Loucy (cell line): ENCODE measurements at regions not wholly inside any gene's neighbourhood (a gene's known extent, or its start where the extent isn't known, plus 50 kb on each side); places are given as distances from the start of the nearest gene placed in this dataset.

Experiments
- CTCF ChIP-seq: fragments of 200-600 bp; sonication (generic); conservative IDR thresholded peaks from 2 replicates; pipeline ENCODE4 v1.5.1; 2014; ENCODE audit warnings: mild to moderate bottlenecking, antibody characterized with exemption, low read length
- EZH2phosphoT487 ChIP-seq: fragments of 200-600 bp; IDR thresholded peaks from 2 replicates; pipeline ENCODE4 v1.6.1; 2018; ENCODE audit warnings: antibody characterized with exemption, mild to moderate bottlenecking, moderate library complexity, borderline replicate concordance

GRCh38 chr13:75149776-75150175, 332.2 kb downstream of the TBC1D4 start:
- TF ChIP-seq CTCF (no peak), EZH2phosphoT487 (no peak)
